ENCODE measurements at regions not wholly inside any gene's neighbourhood (a gene's known extent, or its start where the extent isn't known, plus 50 kb on each side); places are given as distances from the start of the nearest gene placed in this dataset.

DNA sequence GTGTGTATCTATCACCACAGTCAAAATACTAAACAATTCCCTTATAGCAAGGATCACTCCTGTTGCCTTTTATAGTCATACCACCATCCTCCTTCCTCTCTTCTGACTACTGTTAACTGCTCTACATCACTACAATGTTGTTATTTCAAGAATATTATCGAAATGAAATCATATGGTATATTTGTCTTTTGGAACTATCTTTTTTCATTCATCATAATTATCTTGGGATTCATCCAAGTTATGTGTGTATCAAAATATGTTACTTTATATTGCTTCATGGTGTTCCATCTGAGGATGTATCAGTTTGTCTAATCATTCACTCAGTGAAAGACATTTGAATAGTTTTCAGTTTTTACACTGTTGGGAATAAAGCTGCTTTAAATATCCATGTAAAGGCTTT, 1423.0 kb upstream of the PIK3C3 start:
- no peak for DNase-seq (ENCODE audit: extremely low read depth, low read depth, low spot score)

DNA sequence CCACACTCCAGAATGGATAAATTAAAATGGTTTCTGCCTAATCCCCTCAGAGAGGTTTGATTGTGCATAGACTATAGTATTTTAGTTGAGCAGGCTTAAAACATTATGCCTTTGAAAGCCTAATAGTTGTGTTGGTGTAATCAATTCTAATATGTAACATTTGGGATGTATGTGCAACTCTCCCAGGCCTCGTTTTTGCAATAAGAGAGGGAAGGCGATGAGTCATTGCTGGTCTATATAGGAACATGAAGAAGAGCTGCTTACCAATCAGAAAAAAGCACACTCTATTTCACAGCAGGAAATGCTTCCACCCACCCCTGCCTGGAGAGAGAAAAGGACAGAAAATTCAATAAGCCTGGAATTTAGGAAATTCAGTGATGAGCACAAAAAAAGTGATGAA, 1424.0 kb upstream of the PIK3C3 start:
- no peak for DNase-seq (ENCODE audit: extremely low read depth, low read depth, low spot score)

- no peak for DNase-seq (ENCODE audit: extremely low read depth, low read depth, low spot score)
Measured at GRCh38 chr18:40529478-40529877, 1425.6 kb upstream of the PIK3C3 start.

DNA sequence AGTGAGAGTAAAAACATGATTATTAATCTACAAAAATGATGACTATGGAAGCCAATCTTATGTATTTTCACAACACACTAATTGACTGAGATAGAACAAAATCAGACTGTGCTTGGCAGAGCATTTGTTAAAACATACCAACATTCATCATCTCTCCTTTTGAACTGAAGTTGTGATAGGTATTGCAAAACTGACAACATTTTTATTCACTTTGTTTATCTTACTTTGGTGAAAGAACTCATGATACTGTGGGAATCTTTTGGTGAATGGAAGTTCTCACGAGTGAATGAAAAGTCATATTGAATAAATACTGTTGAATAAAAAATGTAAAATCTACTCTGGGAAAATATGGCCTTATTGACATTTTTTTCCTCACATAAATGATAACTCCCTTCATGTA, 1430.2 kb upstream of the PIK3C3 start:
- DNase-seq (ENCODE audit: extremely low read depth, low read depth, low spot score), result no peak

DNA sequence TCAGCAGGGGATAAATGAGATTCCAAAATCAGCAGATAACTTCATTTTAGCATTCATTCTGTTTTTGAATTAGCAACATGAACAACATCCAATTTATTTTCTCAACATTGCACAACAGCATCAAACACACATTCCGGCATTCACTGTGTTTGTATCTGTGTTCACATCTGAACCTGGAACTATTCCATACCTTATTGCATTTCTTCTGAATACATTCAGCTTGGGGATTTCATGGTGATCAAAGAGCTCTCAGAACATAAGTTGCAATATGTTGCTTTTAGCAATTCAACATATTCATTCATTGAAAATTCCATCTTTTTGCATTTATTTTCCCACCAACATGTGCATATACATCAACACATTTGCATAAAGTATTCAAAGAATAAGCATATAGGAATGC, 1431.7 kb upstream of the PIK3C3 start:
- DNase-seq (ENCODE audit: extremely low read depth, low read depth, low spot score), result no peak

DNA sequence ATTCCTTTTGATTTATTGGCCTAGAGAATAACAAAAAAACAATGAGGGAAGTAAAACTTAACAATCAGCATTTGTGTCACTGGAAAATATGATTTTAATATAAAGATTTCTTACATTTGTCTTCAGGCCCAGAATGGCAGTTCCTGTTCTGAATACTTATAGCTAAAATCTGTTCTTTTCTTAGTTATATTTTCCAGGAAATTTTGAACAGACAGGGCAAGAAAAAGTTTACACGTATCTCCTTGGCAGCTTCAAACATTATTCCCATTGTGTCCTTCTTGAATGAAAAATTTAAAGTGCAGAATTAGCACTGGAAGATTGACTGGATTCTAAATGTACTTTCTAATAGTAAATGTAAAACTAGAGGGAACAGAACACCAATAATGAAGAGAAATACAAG, 1454.0 kb upstream of the PIK3C3 start:
- DNase-seq (ENCODE audit: extremely low read depth, low read depth, low spot score), result no peak

- DNase-seq (ENCODE audit: extremely low read depth, low read depth, low spot score), result no peak
Measured at GRCh38 chr18:40494603-40495002, 1460.4 kb upstream of the PIK3C3 start.

GRCh38 chr18:40493316-40493715, 1461.7 kb upstream of the PIK3C3 start:
- DNase-seq (ENCODE audit: extremely low read depth, low read depth, low spot score), result no peak

GRCh38 chr18:40489301-40489700, 1465.7 kb upstream of the PIK3C3 start:
- DNase-seq (ENCODE audit: extremely low read depth, low read depth, low spot score), result no peak

DNA sequence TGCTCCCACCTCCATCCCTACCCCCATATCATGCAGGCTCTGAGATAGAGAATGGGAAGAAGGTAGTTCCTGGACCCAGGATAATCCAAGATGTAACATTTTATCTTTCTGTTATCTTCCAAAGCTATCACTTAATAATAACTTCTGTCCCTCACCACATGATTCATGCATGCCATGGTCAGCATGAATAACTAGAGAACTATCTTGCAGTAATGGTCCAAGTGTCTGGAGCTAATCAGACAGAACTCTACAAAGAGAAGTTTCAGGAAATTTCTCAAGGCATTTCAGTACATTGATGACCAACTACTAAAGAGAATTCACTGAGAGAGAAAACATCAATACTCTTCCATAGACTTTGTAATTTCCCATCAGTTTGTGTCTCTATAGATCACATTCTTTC, 1469.7 kb upstream of the PIK3C3 start:
- no peak for DNase-seq (ENCODE audit: extremely low read depth, low read depth, low spot score)

- DNase-seq (ENCODE audit: extremely low read depth, low read depth, low spot score), result no peak
Measured at GRCh38 chr18:40473221-40474029, 1481.6 kb upstream of the PIK3C3 start.

DNA sequence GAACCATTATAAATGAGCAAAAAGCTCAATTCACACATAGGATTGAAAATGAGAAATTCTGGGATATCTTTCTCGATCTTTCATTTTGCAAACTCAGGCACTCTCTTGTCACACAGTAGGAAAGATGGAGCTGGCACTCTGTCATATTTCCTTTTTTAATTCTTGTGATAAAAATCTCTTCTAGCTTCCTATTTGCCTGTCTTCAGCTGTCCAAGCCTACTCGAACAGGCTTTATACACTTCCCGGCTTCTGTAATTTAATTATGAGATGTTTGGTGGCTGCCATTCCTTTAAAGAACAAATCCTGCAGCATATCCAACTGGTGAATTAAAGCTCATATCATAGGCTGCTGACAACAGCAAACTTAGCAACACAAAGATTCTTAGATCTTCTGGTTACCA, 1484.3 kb upstream of the PIK3C3 start:
- DNase-seq (ENCODE audit: extremely low read depth, low read depth, low spot score), result no peak

DNA sequence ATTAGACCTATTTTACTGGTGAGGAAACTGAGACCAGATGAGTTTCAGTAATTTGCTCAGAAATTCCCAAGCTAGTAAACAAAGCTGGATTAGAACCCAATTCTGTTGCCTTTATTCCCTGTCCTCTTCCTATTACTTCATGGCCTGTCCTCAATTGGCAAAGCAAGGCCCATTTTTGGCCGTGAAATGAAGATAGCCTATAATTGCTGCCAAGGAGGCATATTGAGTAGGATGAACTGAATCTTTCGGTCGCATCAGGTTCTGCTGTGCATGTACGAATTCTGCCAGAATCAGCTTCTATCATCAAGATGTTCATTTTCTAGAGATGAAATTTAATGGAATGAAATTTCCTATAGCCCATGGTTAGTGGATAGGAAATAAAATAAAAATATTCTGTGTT, 1485.2 kb upstream of the PIK3C3 start:
- DNase-seq (ENCODE audit: extremely low read depth, low read depth, low spot score), result no peak

GRCh38 chr18:40469316-40469715, 1485.7 kb upstream of the PIK3C3 start:
- no peak for DNase-seq (ENCODE audit: extremely low read depth, low read depth, low spot score)

GRCh38 chr18:40464032-40464431, 1491.0 kb upstream of the PIK3C3 start:
- DNase-seq (ENCODE audit: extremely low read depth, low read depth, low spot score), result no peak

GRCh38 chr18:40453903-40454302, 1501.1 kb upstream of the PIK3C3 start:
- DNase-seq (ENCODE audit: extremely low read depth, low read depth, low spot score), result no peak

GRCh38 chr18:40452599-40452998, 1502.4 kb upstream of the PIK3C3 start:
- no peak for DNase-seq (ENCODE audit: extremely low read depth, low read depth, low spot score)

- DNase-seq (ENCODE audit: extremely low read depth, low read depth, low spot score), result no peak
Measured at GRCh38 chr18:40450751-40451150, 1504.3 kb upstream of the PIK3C3 start.

DNA sequence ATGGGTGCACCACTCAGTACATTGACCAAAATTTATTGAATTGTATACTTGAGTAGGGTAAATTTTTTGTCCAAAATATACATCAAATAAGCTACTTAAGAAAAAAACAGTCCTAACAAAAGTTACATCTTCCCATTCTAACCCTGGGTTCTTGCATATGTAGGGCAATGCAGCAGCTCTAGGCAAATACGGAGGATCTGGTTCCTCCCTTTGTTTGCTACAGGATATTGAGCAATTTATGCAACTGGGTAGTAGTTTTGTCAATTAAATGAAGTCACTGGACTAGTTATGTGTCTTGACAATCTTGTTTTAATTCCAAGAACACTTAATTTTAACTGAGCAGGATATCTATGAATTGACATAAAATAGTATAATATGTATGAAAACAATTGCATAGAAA, 1507.2 kb upstream of the PIK3C3 start:
- no peak for DNase-seq (ENCODE audit: extremely low read depth, low read depth, low spot score)

DNA sequence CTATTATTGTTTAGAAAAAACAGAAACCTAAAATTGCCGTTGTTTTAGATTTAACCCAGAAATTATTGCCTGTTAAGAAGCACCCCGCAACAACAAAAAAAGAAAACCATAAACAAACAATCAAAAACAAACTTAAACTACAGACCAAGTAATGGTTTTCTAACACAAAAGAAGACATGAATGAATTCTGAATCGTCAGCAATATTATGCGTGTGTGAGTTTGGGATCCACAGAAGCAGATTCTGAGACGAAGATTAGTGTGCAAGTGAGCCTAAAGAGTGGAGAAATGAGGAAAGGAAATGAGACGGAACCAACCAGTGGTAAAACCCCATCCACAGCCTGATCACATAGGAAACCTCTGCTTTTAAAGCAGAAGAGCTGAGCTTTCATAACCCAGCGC, 1514.9 kb upstream of the PIK3C3 start:
- no peak for DNase-seq (ENCODE audit: extremely low read depth, low read depth, low spot score)

DNA sequence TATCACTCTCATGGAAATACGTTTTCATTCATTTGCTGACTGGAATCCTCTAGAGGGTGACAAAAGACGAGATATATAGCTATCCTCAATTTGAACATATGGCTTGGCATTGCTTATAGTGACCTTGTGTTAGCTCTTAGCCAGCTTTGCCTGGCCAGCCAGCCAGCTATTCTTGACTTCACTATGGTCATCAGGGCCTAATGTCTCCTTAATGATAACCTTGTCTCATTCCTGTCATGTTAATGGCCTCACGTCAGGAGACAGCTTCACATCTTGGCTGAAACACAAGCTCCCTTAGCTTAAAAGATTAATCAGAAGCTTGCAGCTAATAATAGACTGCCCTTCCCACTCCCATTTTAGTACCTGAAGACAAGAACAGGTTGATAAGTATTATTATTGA, 1517.5 kb upstream of the PIK3C3 start:
- DNase-seq (ENCODE audit: extremely low read depth, low read depth, low spot score), result no peak

GRCh38 chr18:40431071-40431985, 1523.7 kb upstream of the PIK3C3 start:
- no peak for DNase-seq (ENCODE audit: extremely low read depth, low read depth, low spot score)

All from glomerular endothelial cell (primary cell).